ENCODE measurements at regions not wholly inside any gene's neighbourhood (a gene's known extent, or its start where the extent isn't known, plus 50 kb on each side); places are given as distances from the start of the nearest gene placed in this dataset.

DNA sequence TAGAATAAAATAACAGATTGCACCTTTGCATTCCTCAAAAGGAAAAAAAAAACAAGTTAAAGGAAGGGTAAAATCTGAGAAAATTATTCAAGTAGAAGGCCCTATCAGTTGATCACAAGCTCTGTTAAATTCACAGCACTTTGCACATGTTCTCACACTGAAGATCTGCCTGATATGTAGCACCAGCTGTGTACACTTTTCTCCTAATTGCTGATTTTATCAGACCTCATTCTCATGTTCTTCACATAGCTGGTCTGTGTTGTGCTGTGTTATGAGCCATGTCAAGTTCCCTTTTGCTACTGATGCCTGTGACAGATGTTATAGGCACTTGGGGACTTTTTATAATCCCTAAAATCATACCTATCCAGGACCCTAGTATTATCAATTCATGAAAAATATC is 390.4 kb upstream of the PRR16 start:
- no peak overlapping the region for H3K27ac ChIP-seq
- H3K4me1 ChIP-seq = no peaks in the 10 kb centered on the region
- H3K27me3 ChIP-seq = no peaks in the 10 kb centered on the region
- intact Hi-C loops (cut with DNase I) = no loop called here
- TF ChIP-seq, protein P1, sequence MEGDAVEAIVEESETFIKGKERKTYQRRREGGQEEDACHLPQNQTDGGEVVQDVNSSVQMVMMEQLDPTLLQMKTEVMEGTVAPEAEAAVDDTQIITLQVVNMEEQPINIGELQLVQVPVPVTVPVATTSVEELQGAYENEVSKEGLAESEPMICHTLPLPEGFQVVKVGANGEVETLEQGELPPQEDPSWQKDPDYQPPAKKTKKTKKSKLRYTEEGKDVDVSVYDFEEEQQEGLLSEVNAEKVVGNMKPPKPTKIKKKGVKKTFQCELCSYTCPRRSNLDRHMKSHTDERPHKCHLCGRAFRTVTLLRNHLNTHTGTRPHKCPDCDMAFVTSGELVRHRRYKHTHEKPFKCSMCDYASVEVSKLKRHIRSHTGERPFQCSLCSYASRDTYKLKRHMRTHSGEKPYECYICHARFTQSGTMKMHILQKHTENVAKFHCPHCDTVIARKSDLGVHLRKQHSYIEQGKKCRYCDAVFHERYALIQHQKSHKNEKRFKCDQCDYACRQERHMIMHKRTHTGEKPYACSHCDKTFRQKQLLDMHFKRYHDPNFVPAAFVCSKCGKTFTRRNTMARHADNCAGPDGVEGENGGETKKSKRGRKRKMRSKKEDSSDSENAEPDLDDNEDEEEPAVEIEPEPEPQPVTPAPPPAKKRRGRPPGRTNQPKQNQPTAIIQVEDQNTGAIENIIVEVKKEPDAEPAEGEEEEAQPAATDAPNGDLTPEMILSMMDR (IDR thresholded peaks at IDR 0.05) = no peak
- DNase-seq (no peak), ATAC-seq (no peak)
- no peak overlapping the region for H3K4me3 ChIP-seq
- H3K9me3 ChIP-seq = no peaks in the 10 kb centered on the region
- H3K36me3 ChIP-seq = no peaks in the 10 kb centered on the region

- H3K4me1 ChIP-seq = no peaks in the 10 kb centered on the region
- H3K27ac ChIP-seq = no peak overlapping the region
- TF ChIP-seq, protein P1 (IDR thresholded peaks at IDR 0.05) = no peak
- H3K27me3 ChIP-seq = no peaks in the 10 kb centered on the region
- H3K4me3 ChIP-seq = no peak overlapping the region
- no peak for ATAC-seq
- no peaks in the 10 kb centered on the region for H3K36me3 ChIP-seq
- no peak for DNase-seq
- intact Hi-C loops (cut with DNase I) = no loop called here
- H3K9me3 ChIP-seq = no peaks in the 10 kb centered on the region
These were observed 383.3 kb upstream of the PRR16 start for GRCh38 chr5:120080781-120081180.

DNA sequence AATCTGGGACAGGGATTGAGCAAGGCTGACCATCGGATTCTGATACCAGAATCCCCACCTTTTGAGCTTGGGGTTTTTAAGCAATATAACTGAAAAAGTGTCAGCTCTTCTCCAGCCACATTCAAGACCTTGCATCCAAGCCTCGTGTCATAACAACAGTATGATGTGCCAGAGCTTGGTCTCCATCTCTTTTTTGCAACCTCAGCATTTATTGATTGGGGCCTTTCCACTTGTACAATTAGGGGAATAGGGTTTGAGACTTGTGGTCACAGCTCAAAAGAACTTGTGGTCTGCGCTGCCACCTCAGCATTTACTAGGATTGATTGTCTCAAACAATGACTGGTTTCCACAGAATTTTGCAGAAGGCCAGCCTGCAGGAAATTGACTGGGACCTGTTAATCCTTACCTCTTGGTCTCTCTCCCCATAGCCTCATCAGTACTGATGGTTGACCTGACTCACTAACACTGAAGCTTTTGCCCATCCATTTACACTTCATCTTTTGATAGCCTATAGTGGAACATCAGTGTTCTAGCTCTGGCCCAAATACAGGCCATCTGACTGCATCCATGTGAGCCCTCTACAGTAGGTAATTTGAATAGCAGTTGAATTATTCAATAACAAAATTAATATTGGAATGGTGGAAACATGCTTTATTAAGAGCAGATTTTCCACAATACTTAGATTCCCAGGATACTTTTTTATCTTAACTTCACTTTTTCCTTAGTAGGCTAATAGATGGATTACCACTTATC is 381.6 kb upstream of the PRR16 start:
- no peaks in the 10 kb centered on the region for H3K9me3 ChIP-seq
- ATAC-seq = no peak
- H3K27ac ChIP-seq = no peak overlapping the region

DNA sequence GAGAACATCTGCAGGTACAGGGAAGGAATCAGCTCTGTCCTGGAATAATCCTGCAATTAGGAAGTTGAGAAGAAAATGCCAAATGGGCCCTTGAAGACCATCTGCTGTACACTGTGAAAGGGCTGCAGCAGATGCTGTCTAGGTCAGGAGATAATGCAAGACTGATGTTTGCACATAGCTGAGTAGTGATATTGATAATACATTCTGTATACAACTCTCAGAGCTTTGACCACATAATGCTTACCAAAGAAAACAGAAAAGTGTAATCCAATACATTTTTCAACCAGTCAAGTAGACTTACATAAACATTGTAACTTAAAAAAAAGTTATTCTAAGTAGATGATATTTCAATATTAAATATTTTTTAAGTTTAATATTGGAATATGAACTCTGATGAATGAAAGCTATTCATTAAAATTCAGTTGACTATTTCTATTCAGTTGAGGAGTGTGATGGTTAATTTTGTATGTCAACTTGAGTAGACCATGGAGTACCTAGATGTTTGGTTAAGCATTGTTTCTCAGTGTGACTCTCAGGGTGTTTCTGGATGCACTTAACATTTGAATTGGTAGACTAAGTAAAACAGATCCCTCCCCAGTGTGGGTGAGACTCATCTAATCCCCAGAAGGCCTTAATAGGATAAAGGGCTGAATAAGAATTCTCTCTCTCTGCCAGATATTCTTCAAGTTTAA is 380.1 kb upstream of the PRR16 start:
- H3K36me3 ChIP-seq = no peaks in the 10 kb centered on the region
- no peak for ATAC-seq
- TF ChIP-seq, protein P1 (IDR thresholded peaks at IDR 0.05) = no peak
- H3K27ac ChIP-seq = no peak overlapping the region
- H3K9me3 ChIP-seq = no peaks in the 10 kb centered on the region
- DNase-seq = no peak
- intact Hi-C loops (cut with DNase I) = no loop called here
- H3K4me1 ChIP-seq = no peaks in the 10 kb centered on the region
- H3K27me3 ChIP-seq = no peaks in the 10 kb centered on the region
- no peak overlapping the region for H3K4me3 ChIP-seq

More for the DNA sequence above, 381.6 kb upstream of the PRR16 start:
- H3K4me3 ChIP-seq = no peak overlapping the region
- DNase-seq = no peak
- H3K36me3 ChIP-seq = no peaks in the 10 kb centered on the region
- no peaks in the 10 kb centered on the region for H3K4me1 ChIP-seq
- intact Hi-C loops (cut with DNase I) = no loop called here
- no peaks in the 10 kb centered on the region for H3K27me3 ChIP-seq
- TF ChIP-seq, protein P1 (IDR thresholded peaks at IDR 0.05) = no peak

DNA sequence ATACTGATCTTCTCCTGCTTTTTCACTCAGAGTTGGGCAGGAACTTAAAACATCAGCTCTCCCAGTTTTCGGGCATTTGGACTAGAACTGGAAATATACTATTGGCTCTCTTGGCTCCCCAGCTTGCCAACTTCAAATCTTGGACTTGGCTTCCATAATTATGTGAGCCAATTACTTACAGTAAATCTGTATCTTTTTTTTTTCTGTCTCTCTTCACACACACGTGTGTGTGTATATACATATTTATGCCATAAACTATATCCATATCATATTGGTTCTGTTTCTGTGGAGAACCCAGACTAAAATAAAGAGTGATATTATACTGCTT is 379.6 kb upstream of the PRR16 start:
- TF ChIP-seq, protein P1 (IDR thresholded peaks at IDR 0.05) = no peak
- H3K27ac ChIP-seq = no peak overlapping the region
- no peak for ATAC-seq
- H3K9me3 ChIP-seq = no peaks in the 10 kb centered on the region
- intact Hi-C loops (cut with DNase I) = no loop called here
- DNase-seq = no peak
- no peaks in the 10 kb centered on the region for H3K4me1 ChIP-seq
- no peaks in the 10 kb centered on the region for H3K36me3 ChIP-seq
- no peak overlapping the region for H3K4me3 ChIP-seq
- H3K27me3 ChIP-seq = no peaks in the 10 kb centered on the region

Data from upper lobe of right lung (tissue), 1 donor.